ENCODE measurements at regions not wholly inside any gene's neighbourhood (a gene's known extent, or its start where the extent isn't known, plus 50 kb on each side); places are given as distances from the start of the nearest gene placed in this dataset.
"Not testable (repeated sequence)": the region's sequence is repeated elsewhere in the genome, so short reads cannot be mapped to it uniquely, and the experiment has no call there.

DNA sequence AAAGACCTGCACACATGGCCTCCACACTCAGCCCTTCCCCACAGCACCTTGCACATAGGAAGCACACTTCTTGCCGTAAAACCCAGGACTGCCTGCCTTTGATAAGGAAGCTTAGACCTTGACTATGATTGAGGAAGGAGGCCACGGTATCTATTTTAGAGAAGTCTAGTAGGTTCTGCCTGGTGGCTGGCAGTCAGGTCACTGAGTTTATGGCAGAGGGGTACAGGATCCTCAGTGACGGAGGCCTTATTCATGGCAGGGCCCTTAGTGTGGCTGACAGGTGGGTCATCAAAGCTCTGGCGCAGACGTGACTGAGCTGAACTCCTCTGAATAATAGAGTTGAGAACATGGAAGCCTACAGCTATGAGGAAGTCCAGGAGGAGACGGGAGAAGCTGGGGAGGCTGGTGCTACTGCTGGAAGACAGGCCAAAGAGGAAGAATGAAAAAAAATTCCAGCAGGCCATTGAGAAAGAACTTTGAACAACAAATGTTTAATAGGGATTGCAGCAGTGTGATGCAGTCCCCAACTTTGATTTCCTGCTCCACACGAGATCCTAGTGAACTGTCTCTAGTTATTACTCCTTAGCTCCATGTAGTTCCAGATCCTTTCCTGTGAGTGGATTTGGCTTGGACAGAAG, 142.8 kb downstream of the BCL2L11 start:
- not testable (repeated sequence) for H3K27me3 Mint-ChIP-seq; H3K36me3 Mint-ChIP-seq; H3K27ac Mint-ChIP-seq; DNase-seq (ENCODE audit: low spot score in 2 of 2); H3K4me3 Mint-ChIP-seq; H3K4me1 Mint-ChIP-seq; H3K9me3 Mint-ChIP-seq
- peak; percentile 53 for ATAC-seq (ENCODE audit: low read depth)

DNA sequence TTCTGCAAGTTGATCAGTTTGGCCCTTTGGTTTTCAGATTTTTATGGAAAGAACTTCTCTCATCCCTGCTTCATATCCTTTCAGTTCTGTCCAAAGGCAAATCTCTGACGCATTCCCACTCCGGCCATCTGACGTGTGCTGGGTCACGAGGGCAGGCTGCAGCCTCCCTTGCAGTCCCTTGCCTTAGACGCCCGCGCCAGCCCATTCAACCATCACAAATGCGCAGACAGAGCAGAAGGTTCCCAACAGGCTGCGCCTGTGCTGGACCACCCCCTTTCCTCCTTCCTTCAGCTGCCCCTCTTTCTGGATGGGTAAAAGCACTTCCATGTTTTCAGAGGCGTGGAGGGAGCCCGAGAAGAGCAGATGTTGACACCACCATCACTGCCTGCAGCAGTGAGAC, 144.2 kb downstream of the BCL2L11 start:
- H3K4me3 Mint-ChIP-seq; DNase-seq (ENCODE audit: low spot score in 2 of 2); ATAC-seq (ENCODE audit: low read depth); H3K4me1 Mint-ChIP-seq; H3K27me3 Mint-ChIP-seq; H3K27ac Mint-ChIP-seq; H3K36me3 Mint-ChIP-seq; H3K9me3 Mint-ChIP-seq: not testable (repeated sequence)

DNA sequence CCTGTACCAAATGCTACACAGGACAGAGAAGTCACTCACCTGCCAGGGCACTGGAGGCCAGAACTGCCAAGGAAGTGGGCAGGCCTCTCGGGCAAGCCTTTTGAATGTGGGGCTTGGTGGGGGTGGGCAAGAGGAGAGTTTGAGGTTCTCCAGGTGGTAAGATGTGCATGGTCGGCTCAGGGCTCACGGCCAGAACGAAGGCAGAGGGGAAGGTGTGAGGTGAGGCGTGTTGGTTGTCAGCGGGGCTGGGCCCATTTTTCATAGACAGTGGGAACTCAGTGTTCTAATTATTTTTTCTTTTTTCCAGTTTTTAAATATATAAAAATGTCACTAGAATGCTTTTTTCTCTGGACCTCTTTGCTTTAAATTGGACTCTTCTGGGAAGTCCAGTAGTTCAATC, 145.8 kb downstream of the BCL2L11 start:
- ATAC-seq (ENCODE audit: low read depth); H3K36me3 Mint-ChIP-seq; H3K4me1 Mint-ChIP-seq; DNase-seq (ENCODE audit: low spot score in 2 of 2); H3K9me3 Mint-ChIP-seq; H3K27me3 Mint-ChIP-seq; H3K27ac Mint-ChIP-seq; H3K4me3 Mint-ChIP-seq: not testable (repeated sequence)

DNA sequence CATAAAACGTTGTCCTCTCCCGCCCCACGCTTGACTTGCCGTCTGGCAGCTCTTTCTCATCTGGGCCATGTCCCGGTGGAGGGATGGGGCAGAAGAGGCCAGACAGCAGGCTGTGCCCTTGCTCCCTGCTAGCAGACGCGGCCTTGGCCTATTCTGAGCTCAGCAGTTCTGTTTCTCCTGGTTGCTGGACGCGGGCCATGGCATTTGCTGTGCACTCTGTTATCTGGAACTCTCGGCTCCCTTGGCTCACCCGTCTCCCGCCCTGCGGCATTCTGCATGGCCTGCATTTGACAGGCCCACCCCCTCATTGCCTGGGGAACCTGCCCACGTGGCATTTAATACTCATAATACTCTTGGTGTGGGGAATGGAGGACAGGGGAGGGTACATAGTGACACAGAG, 146.3 kb downstream of the BCL2L11 start:
- H3K36me3 Mint-ChIP-seq; H3K9me3 Mint-ChIP-seq; H3K4me3 Mint-ChIP-seq; H3K27ac Mint-ChIP-seq; ATAC-seq (ENCODE audit: low read depth); H3K4me1 Mint-ChIP-seq; H3K27me3 Mint-ChIP-seq; DNase-seq (ENCODE audit: low spot score in 2 of 2): not testable (repeated sequence)

DNA sequence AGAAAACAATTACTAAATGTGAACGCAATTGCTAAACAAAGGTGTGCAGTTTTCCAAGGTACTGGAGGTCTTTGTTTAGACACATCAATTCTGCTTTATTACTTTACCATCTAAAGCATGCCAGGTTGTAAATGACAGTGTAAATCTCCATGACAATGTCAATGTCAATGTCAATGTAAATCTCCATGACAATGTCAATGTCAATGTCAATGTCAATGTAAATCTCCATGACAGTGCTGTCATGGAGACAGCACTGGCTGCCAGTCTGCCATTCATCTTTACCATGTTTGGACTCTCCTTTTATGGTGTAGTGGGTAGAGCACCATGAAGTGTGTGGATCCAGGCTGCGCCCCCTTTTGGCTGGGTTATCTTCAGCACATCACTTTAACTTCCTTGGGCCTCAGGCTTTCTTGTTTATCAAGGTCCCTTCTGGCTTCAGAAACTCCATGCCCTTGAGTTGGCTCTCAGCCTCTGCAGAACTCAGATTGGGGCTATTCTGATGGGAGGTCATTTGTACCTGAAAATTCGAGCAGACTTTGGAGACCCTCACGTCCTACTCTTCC, 149.1 kb downstream of the BCL2L11 start:
- DNase-seq (ENCODE audit: low spot score in 2 of 2); H3K9me3 Mint-ChIP-seq; H3K4me3 Mint-ChIP-seq; H3K27me3 Mint-ChIP-seq; H3K36me3 Mint-ChIP-seq; H3K4me1 Mint-ChIP-seq; H3K27ac Mint-ChIP-seq; ATAC-seq (ENCODE audit: low read depth): not testable (repeated sequence)

DNA sequence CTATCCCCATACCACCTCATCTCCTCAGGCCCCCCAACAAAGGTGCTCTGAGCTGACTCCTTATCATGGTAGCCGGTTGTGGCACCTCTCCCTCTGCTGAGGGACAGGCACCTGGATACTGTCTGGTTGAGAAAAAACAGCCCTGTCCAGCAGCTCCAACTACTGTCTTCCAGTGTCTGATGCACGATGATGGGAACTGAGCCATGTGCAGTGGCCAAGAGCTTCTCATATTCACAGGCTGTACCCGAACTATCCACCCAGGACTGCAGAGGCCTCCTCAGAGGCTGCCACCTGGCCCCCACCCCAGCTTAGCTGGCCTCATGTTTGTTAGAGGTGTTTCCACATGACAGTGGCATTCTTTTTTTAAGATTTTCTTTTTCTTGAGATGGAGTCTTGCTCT, 149.9 kb downstream of the BCL2L11 start:
- not testable (repeated sequence) for H3K4me3 Mint-ChIP-seq; H3K4me1 Mint-ChIP-seq; H3K27me3 Mint-ChIP-seq; H3K9me3 Mint-ChIP-seq; DNase-seq (ENCODE audit: low spot score in 2 of 2); ATAC-seq (ENCODE audit: low read depth); H3K27ac Mint-ChIP-seq; H3K36me3 Mint-ChIP-seq

DNA sequence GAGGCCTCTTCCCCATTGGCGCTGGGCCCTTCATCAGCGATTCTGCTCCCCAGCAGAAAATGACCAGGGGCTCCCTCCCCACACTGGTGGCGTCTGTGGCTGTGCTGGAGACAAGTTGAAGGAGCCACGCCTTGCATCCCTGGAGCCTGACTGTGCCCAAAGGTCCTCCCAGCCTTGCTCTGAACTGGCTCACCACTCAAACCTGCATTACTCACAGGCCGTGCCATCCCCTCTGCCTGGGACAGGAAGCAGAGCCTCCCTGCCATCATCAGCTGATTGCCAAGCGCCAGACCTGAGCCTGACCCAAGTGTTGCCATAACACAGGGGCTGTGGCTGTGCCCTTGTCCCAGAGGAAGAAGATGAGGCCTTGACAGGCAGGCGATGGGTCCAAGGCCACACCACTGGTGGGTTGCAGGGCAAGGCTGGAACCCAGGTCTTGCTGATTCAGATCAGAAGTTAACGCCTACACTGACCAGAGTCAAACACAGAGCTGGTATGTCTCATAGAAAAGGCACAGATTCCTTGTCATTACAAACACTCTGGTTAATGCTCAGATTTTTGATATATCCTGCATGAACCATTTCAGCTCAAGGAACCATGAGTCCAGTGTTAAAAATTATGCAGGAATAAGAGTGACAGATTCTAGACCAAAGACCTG, 151.1 kb downstream of the BCL2L11 start:
- H3K4me1 Mint-ChIP-seq; H3K9me3 Mint-ChIP-seq; H3K27ac Mint-ChIP-seq; H3K4me3 Mint-ChIP-seq; H3K36me3 Mint-ChIP-seq; DNase-seq (ENCODE audit: low spot score in 2 of 2); H3K27me3 Mint-ChIP-seq; ATAC-seq (ENCODE audit: low read depth): not testable (repeated sequence)

DNA sequence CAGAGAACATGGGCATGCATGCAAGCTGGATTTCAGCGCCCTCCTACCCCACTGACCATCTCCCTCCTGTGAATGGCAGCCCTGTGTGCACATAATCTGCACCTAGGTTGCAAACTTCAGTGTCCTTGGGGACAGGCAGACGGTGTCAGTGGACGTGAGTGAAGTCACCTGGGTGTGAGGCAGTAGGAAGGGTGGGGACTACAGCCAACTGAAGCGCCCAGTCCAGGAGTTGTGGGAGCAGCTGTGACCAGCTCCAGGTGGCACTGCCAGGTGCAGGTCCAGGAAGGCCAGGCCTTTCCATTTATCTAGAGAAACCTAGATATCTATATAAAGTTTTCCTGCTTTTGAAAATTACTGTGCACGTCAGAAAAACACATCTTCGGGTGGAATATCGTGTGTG, 152.3 kb downstream of the BCL2L11 start:
- H3K4me3 Mint-ChIP-seq; H3K27ac Mint-ChIP-seq; ATAC-seq (ENCODE audit: low read depth); H3K4me1 Mint-ChIP-seq; H3K9me3 Mint-ChIP-seq; H3K36me3 Mint-ChIP-seq; H3K27me3 Mint-ChIP-seq; DNase-seq (ENCODE audit: low spot score in 2 of 2): not testable (repeated sequence)

DNA sequence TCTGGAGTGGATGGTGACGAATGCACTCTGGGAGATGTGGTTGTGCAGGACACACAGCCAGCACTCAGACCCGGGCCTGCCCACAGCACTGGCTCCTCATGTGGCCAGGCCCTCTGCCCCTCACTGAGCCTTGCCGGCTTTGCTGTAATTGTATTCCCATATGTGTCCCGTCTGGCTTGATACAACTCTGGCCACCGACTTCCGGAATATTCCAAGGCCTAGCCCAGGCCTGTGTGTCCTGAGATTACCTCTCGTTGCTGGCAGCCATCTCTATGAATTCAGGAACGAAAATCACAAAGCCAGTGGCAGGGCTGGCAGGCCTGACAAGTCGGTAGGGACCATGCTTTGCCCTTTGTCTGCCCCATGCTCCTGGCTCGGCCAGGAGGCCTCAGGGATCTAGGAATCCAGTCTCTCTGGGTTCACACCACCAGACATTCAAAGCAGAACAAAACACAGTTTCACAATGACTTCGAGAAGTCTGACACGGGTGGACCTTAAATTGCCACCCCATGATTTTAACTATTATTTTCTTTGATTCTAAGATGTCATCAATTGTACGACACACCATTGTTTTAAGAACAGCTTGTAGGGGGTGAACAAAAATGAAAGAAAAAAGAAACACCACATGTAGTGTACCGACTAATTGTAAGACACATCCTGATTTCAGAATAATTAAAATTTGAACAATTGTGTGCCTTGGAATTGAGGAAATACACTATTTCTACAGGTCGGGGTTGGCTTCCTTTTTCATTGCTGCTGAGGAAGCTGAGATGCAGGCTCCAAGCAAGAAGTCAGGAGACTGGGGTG, 154.5 kb downstream of the BCL2L11 start:
- H3K4me1 Mint-ChIP-seq; DNase-seq (ENCODE audit: low spot score in 2 of 2); H3K4me3 Mint-ChIP-seq; H3K36me3 Mint-ChIP-seq; ATAC-seq (ENCODE audit: low read depth); H3K9me3 Mint-ChIP-seq; H3K27me3 Mint-ChIP-seq; H3K27ac Mint-ChIP-seq: not testable (repeated sequence)

DNA sequence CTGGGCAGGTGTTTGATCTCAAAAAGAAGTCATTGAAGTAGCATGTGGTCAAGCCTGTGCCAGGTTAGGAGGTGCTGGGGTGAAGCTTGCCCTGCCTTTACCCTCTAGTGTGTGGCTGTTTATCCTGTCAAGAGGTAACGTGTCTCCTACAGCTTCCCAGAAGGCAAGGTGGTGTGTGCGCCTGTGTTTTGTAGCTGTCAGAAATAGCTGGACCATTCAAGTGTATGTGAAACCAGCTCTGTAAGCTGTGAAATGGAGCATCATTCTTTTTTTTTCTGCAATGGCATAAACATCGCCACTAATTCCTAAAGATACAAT, 155.1 kb downstream of the BCL2L11 start:
- not testable (repeated sequence) for H3K9me3 Mint-ChIP-seq; H3K36me3 Mint-ChIP-seq; H3K4me1 Mint-ChIP-seq; ATAC-seq (ENCODE audit: low read depth); DNase-seq (ENCODE audit: low spot score in 2 of 2); H3K27ac Mint-ChIP-seq; H3K27me3 Mint-ChIP-seq; H3K4me3 Mint-ChIP-seq

DNA sequence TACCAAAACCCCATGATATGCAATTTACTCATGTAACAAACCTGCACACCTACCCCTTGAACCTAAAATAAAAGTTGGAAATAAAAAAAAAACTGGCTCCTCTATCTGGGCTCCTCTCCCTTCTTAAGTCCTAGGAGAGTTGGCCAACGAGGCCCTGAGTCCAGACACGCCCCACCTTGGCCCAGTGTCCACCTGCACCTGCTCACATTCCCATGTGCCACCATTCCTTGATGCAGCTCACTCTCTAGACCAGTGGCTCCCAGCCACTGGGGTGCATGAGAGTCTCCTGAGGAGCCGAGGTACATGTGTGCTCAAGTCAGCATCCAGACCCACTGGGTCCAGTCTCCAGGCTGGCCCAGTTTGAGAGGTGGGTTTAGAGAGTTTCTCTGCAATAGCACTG, 157.4 kb downstream of the BCL2L11 start:
- not testable (repeated sequence) for H3K4me1 Mint-ChIP-seq; DNase-seq (ENCODE audit: low spot score in 2 of 2); H3K27me3 Mint-ChIP-seq; H3K4me3 Mint-ChIP-seq; H3K36me3 Mint-ChIP-seq; H3K27ac Mint-ChIP-seq; ATAC-seq (ENCODE audit: low read depth); H3K9me3 Mint-ChIP-seq

DNA sequence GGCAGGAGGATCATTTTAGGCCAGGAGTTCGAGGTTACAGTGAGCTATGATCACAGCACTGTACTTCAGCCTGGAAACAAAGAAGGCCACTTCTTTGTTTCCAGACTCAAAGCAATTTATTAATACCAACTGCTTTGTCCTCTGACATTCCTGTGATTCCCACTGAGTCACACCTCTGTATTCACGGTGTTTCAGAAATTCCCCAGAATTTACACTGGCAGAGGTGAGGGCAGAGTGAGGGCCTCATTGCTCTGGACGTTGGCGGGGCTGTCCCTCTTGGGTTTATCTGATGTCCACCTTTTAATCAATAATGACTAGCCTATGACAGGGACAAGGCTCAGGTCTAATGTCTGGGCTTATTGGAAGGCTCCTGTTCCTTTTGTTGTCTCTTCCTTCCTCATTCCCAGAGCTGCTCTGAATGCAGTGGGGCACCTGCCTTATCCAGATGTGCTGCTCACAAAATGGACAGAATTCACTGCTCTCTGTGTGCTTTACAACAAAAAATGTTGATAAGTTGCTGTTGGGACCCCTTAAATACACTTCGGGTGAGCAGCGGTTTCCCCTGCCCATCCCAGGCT, 160.1 kb downstream of the BCL2L11 start:
- not testable (repeated sequence) for H3K36me3 Mint-ChIP-seq; H3K4me3 Mint-ChIP-seq; H3K4me1 Mint-ChIP-seq; ATAC-seq (ENCODE audit: low read depth); H3K9me3 Mint-ChIP-seq; H3K27me3 Mint-ChIP-seq; H3K27ac Mint-ChIP-seq; DNase-seq (ENCODE audit: low spot score in 2 of 2)

DNA sequence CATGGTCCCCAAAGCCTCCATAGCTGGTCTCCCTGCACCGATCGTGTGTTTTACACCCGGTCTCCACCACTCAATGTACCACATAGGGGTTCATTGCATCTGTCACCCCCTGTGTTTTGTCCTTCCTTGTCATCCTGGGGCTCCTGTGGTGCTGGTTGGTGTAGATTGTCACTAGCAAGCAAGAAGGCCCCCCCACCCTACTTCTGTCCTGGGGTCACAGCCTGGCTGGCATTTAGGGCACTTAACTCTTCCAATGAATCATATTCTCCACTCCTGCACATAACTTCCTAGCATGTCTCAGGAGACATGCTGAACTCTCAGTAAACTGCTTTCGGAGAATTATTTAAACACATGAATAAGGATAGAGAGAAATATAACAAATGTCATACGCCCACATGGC, 161.4 kb downstream of the BCL2L11 start:
- not testable (repeated sequence) for ATAC-seq (ENCODE audit: low read depth); DNase-seq (ENCODE audit: low spot score in 2 of 2); H3K9me3 Mint-ChIP-seq; H3K4me3 Mint-ChIP-seq; H3K4me1 Mint-ChIP-seq; H3K27me3 Mint-ChIP-seq; H3K27ac Mint-ChIP-seq; H3K36me3 Mint-ChIP-seq
